ENCODE measurements at regions not wholly inside any gene's neighbourhood (a gene's known extent, or its start where the extent isn't known, plus 50 kb on each side); places are given as distances from the start of the nearest gene placed in this dataset.

- no peak for DNase-seq
Observed at GRCh38 chr7:98514211-98515031, 102.7 kb upstream of the NPTX2 start.

DNA sequence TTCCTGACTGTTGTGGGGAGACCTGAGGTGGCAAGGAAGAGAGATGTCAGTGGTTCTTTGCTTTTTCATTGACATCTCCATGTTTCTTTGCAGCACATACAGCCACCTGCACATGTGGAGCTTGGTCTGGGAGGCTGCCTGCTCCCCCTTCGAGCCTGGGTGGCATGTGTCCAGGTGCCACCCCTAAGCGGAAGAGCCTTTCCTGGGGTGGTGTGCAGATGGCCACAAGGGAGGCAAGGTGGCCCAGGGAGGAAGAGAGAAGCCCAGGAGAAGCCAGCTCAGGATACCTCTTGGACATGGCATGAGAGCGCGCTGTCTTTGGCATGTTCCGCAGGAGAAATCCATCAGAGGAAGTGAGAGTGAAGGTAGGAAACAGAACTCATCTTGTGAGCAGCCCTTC lies 105.9 kb upstream of the NPTX2 start:
- DNase-seq, result no peak

GRCh38 chr7:98509836-98510235 lies 107.2 kb upstream of the NPTX2 start:
- DNase-seq, result no peak

- DNase-seq, result no peak
Observed at GRCh38 chr7:98506471-98506870, 105.6 kb upstream of the BAIAP2L1 start.

DNA sequence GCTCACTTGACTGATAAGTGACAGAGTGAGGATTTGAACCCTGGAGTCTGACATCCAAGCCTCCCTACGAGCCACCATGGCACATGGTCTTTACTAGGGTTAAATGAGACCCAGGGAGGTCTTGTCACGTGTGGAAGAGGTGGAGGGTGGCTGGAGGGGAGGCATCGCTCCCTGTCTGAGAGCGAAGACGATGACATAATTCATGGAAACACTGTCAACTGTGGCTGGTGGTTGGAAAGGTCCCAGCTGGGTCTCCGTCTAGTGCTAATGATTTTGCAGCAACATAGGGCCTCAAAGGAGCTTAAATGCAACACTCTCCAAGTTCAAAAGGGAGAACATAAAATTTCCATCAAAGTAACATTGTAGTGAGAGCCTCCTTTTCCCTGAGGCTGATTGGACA lies 99.9 kb upstream of the BAIAP2L1 start:
- no peak for DNase-seq

DNA sequence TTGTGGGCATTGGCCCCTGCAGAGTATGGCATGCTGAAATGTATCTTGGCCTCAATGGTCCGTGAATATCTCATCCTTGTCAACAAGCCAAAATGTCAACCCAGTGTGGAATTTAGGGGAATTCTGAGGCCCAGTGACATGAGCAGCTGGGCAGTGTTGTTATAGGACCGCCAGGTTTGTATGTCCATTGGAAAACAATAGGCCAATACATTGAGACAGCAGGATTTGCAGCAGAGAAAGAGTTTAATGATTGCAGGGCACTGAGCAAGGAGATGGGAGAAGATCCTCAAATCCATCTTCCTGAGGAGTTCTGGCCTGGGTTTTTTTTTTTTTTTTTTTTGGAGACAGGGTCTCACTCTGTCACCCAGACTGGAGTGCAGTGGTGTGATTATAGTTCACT lies 95.7 kb upstream of the BAIAP2L1 start:
- DNase-seq, result no peak

GRCh38 chr7:98495200-98495955 lies 94.5 kb upstream of the BAIAP2L1 start:
- no peak for DNase-seq

GRCh38 chr7:98493030-98493778 lies 92.3 kb upstream of the BAIAP2L1 start:
- DNase-seq, result no peak

- no peak for DNase-seq
Observed at GRCh38 chr7:98488167-98488566, 87.3 kb upstream of the BAIAP2L1 start.

GRCh38 chr7:98483964-98484545 lies 83.2 kb upstream of the BAIAP2L1 start:
- DNase-seq, result no peak

DNA sequence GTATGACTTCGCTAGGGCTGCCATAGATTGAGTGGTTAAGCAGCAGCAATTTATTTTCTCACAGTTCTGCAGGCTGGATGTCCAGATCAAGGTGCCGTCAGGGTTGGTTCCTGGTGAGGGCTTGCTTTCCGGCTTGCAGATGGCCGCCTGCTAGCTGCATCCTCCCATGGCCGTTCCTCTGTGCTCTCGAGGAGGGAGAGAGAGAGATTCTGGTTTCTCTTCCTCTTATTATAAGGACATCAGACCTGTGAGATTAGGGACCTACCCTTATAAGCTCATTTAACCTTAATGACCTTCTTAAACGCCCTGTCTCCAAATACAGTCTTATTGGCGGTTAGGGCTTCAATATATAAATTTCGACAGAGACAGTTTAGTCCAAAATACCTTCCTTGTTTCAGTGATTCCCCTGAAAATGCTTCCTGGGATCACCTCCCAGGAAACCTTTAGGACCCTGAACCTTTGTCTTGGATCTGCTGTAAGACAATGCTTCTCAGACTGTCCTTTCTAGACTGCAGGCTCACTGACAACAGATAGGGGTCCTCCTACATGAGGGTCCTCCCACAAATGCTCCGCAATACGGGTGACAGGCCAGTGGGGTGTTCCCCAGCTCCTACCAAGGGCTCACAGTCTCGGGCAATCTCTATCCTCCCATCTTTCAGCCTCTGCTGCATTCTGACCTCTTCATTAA lies 82.5 kb upstream of the BAIAP2L1 start:
- no peak for DNase-seq

DNA sequence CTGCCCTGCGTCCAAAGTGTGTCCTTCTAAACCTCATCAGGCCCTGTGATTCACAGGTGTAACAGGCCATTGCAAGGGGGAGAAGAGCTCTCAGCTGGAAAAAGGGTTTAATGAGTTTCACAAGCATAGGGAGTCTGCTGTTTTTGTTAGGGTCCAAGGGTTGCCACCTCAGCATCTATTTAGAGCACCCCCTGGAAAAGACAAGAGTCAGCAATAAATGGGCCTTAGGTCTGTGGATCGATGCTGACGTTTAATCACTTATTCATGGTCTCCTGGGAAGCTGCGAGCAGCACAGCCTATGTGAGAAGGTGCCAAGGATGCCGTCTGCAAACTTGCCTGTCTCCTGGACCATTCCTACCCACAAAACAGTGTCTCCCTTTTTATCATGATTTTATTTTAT lies 78.4 kb upstream of the BAIAP2L1 start:
- no peak for DNase-seq

DNA sequence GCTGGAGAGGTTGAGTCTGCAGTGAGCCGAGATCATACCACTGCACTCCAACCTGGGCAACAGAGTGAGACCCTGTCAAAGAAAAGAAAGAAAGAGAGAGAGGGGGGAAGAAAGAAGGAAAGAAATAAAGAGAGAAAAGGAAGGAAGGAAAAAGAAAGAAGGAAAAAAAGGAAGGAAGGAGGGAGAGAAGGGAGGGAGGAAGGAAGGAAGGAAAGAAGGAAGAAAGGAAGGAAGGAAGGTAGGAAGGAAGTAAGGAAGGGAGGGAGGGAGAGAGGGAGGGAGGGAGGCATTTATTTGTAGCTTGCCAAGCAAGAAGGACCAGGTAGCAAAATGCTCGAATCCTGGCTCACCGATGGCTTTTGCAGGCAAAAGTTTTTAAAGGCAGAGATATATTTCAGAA lies 74.5 kb upstream of the BAIAP2L1 start:
- no peak for DNase-seq

- no peak for DNase-seq
Observed at GRCh38 chr7:98474558-98474957, 73.7 kb upstream of the BAIAP2L1 start.

DNA sequence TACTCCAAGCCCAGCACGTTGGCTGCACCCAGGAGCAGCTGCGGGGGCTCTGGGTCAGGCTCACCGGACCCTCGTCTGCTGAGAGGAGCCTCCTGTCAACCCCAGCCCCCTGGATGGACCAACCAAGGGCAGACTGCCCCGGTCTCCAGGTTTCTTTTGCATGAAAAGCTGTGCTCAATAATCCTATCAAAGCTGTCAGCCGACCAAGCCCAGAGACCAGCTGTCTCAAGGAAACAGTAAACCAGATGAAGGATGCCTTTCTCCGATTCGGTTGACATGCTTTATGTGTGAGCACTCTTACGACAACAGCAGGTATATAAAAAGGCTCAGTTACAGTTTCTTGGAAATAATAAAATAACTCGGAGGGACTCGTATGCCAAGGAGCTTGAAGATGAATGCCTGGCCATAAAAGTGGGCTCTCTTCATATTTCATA lies 71.6 kb upstream of the BAIAP2L1 start:
- no peak for DNase-seq

DNA sequence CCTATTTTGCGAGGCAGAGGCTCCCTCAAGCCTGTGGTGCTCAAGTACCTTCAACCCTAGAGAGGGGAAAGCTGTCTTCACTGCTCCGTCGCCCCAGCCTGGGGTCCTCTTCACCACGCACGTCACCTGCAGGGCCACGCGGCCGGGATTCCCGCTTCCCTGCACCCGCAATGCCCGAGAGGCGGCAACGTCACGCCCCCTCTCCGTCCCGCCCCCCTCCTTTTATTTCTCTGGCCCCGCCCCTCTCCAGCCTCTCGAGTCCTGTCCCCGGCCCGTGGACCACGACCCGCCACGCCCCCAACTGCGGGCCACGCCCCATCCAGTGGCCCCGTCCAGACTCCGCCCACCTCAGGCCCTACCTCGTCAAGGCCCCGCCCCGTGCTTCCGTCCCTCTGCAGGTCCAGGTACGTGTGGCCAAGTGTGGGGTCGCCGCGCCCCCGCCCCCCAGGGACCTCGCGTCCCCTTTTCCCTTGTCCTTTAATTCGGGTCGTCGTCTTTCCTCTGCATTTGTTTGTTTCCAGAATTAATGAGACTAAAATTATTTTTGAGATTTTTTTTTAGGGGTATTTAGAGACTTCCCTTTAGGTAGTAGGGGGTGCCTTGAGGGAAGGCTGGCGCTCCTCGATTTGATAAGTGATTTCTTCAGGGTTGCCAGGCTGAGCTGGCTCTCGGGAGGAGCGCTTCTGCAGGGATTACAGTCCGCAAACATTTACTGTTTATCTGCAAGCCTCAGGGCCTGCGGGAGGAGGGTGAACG lies 69.8 kb upstream of the BAIAP2L1 start:
- DNase-seq, result no peak

- DNase-seq, result no peak
Observed at GRCh38 chr7:98469088-98469487, 68.2 kb upstream of the BAIAP2L1 start.

GRCh38 chr7:98467570-98468312 lies 66.9 kb upstream of the BAIAP2L1 start:
- no peak for DNase-seq

DNA sequence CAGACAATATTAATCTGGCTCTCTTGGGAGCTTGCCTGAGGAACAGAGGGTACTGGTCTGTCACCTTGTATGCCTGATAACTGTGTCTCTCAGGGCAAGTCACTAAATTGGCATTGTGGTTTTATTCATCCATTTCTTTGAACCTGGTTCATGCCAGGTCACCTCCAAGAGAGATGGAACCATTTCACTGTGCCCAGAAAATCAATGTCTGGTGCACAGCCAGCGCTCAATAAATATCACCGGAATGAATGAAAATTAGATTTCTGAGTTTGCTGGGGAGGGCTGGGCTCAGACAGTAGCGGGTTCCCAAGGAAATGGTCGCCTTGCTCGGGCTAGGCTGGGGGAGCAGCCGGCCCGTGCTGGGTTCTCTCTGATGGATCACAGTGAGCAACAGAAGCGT lies 64.1 kb upstream of the BAIAP2L1 start:
- DNase-seq, result no peak

- no peak for DNase-seq
Observed at GRCh38 chr7:98464558-98464940, 63.7 kb upstream of the BAIAP2L1 start.
